ENCODE measurements at regions not wholly inside any gene's neighbourhood (a gene's known extent, or its start where the extent isn't known, plus 50 kb on each side); places are given as distances from the start of the nearest gene placed in this dataset.

DNA sequence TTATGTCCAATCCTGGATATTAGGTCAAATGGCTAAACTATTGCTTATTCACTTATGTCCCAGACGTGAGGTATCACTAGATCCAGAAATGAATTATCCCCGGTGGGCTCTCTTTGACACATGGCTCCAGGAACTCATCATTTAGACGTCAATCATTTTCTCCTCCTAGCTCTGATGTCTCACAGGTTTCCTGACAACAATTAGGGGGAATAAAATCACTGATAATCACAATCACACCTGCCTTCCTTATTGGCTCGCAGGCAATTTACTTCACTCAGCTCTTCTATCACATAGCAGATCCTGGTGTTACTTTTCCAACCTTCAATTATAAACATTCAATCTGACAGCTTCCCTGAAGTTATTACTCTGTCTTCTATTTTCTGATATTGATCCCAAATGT lies 634.0 kb upstream of the TENM4 start:
- DNase-seq (ENCODE audit: low spot score): no peak

- no peak for DNase-seq (ENCODE audit: low spot score)
These were observed 625.5 kb upstream of the TENM4 start for GRCh38 chr11:80066291-80066690.

DNA sequence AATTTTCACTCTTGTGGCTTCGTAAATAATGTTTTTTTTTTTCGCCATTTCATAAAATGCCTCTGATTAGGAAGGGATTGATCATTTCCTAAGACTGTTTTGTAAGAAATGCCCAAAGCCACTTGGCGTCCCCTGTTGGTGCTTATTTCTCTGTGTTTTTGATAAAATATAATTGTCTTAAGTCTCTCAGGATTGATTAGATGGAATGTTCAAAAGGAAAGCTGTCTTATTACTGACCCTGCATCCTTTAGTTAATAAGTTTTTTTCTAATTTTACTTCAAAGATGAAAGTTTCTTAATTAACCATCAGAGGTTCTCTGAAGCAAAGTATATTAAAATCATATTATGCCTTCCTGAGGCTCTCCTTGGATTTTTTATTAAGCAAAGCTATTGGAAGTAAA lies 624.3 kb upstream of the TENM4 start:
- DNase-seq (ENCODE audit: low spot score): no peak

DNA sequence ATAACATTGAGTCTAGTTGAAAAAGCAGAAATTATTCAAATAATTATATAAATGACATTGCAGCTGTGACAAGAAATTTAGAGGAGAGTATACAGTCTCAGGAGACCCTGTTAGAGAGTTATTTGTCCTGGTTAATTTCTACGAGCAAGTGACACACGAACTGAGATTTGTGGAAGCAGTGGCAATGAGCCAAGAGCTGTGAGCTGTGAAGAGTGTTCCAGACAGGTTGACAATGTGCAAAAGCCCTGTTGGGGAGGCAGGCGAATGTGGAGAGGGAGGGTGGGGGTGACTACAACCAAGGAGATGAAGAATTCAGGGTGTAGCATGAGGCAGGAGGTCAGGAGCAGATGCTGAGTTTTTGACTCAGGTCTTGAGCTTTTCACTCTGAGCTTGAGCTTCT lies 620.2 kb upstream of the TENM4 start:
- no peak for DNase-seq (ENCODE audit: low spot score)

DNA sequence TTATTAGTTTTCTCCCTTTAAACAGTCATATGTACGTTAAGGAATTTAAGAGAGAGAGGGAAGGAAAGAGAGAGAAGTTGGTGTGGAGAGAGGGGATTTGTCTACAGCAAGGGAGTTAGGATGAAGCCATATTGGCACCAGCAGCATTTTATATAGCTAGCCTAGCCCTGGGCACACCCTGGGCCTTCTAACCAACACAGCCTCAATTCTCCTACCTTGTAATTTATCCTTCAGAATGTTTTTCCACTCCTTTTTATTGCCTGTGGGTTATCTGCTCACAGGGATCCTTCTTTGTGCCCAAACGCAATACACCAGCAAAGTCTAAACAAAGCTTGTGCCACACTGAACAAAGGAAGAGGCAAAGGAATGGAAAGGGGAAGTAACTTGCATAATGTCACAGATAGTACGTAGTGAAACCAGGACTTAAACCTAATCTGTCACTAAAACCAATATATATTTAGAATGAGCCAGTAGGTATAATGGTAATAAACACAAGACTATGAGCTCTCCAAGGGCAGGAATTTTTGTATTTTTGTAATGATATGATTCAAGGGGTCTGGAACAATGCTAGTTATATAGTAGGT lies 613.8 kb upstream of the TENM4 start:
- no peak for DNase-seq (ENCODE audit: low spot score)

GRCh38 chr11:80048513-80048912 lies 607.7 kb upstream of the TENM4 start:
- DNase-seq (ENCODE audit: low spot score): no peak

GRCh38 chr11:80041136-80042000 lies 600.5 kb upstream of the TENM4 start:
- no peak for DNase-seq (ENCODE audit: low spot score)

DNA sequence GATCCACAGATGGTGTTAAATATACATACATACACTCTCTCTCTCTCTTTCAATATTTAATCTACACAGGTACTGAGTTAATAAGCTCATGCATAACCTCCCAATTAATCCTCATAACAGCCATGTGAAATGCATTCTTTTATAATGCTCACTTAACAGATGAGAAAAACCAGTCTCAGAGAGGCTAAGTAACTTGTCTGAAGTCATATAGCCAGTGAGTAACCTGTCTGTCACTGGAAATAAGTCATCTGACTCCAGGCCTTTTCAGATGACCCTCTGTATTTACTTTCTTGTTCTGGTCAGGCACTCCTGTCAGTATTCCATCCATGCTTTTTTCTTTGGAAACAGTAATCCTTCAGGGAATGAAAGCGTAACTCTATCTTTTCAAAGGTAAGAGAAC lies 594.0 kb upstream of the TENM4 start:
- no peak for DNase-seq (ENCODE audit: low spot score)

- no peak for DNase-seq (ENCODE audit: low spot score)
These were observed 590.3 kb upstream of the TENM4 start for GRCh38 chr11:80031014-80031600.

- DNase-seq (ENCODE audit: low spot score): no peak
These were observed 588.2 kb upstream of the TENM4 start for GRCh38 chr11:80028998-80029397.

GRCh38 chr11:80024119-80024518 lies 583.3 kb upstream of the TENM4 start:
- DNase-seq (ENCODE audit: low spot score): no peak

DNA sequence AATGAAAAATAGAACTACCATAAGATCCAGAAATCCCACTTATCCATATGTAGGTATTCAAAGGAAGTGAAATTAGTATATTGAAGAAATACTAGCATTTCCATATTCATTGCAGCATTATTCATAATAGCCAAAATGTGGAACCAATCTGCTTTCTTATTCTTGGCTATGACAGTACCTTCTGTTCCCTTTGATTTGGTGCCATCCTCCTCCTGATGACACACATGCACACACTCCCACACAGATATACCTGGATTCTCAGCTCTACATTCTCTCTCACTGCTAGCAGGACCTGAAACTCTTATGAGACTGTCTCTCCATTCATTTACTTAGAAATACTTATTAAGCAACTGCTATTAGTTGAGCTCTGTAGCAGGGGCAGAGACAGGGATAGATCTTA lies 582.6 kb upstream of the TENM4 start:
- no peak for DNase-seq (ENCODE audit: low spot score)

GRCh38 chr11:80010536-80010935 lies 569.7 kb upstream of the TENM4 start:
- no peak for DNase-seq (ENCODE audit: low spot score)

DNA sequence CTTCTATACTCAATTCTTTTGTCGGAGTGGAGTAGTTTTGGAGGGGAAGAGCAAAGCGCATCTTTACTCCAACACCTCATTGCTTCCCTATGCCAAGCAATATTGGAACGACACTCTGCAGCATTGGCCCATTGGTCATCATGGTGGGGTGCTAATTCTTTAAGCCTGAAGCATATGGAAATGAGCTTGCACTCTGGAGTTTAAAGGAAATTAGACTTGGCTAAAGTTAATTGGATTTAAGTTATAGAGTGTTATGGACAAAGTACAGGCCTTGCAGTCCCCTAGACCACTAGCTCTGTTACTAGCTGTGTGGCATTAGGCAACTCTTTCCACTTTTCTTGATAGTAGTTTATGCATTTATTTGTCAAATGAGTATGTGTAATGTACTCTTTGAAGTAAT lies 568.3 kb upstream of the TENM4 start:
- no peak for DNase-seq (ENCODE audit: low spot score)

GRCh38 chr11:80007616-80008015 lies 566.8 kb upstream of the TENM4 start:
- DNase-seq (ENCODE audit: low spot score): no peak

- no peak for DNase-seq (ENCODE audit: low spot score)
These were observed 549.3 kb upstream of the TENM4 start for GRCh38 chr11:79990141-79990540.

- no peak for DNase-seq (ENCODE audit: low spot score)
These were observed 541.4 kb upstream of the TENM4 start for GRCh38 chr11:79982185-79982584.

- DNase-seq (ENCODE audit: low spot score): no peak
These were observed 540.1 kb upstream of the TENM4 start for GRCh38 chr11:79980916-79981315.

DNA sequence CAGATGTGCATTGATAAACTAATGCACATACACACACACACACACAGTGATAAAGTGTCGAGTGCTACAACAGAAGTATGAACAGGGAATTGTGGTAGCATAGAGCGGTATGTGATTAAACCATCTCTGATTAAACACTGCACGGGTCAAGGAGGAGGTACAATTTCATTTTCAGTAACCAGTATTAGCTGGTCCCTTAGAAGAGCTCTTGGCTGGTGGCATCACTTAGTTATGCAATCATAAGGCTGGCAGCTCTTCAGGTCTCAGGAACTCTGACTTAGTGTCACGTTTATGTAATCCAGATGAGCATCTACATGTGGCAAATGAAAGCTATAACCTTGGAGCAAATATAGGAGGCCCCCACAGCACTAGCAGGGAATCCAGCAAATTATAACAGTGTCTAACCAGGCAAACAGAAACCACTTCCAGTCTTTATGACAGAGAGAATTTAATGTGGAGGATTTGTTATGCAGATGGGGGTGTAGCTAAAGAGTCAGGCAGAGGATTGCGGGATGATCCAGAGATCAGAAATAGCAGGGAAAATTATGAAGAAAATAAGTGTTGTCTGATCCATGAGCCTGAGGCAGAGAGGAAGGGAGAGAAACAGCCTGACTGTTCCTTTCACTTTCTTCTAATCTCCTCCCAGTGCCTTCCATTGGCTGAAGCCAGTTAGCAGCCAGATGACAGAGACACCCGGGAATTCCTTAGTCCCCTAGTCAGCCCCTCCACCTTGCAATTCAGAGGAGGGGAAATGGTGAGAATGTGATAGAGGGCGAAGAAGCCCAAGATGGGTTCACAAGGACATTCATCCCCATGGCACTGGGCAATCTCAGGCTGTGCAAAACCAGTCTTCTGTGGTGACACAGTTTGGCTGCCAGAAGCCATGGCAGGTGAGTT lies 533.1 kb upstream of the TENM4 start:
- DNase-seq (ENCODE audit: low spot score): no peak

DNA sequence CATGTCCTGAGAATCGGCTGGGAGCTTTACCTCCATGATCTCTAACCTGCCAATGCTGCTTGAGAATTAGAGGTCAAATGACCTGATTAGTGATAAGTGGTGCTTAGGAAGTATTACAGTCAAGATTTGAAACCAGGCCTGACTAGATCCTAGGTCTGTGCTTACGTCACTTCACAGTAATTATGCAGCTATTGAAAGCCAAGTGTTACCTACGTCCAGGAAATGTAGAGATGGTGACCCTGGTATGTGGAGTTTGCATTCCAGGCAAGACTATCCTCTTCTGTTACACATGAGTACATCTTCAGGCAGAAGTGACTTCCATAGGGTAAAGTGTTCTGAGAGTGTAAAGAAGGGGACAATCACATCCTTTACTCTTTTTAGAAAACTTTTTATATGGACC lies 530.4 kb upstream of the TENM4 start:
- no peak for DNase-seq (ENCODE audit: low spot score)

- no peak for DNase-seq (ENCODE audit: low spot score)
These were observed 525.8 kb upstream of the TENM4 start for GRCh38 chr11:79966592-79966991.

DNA sequence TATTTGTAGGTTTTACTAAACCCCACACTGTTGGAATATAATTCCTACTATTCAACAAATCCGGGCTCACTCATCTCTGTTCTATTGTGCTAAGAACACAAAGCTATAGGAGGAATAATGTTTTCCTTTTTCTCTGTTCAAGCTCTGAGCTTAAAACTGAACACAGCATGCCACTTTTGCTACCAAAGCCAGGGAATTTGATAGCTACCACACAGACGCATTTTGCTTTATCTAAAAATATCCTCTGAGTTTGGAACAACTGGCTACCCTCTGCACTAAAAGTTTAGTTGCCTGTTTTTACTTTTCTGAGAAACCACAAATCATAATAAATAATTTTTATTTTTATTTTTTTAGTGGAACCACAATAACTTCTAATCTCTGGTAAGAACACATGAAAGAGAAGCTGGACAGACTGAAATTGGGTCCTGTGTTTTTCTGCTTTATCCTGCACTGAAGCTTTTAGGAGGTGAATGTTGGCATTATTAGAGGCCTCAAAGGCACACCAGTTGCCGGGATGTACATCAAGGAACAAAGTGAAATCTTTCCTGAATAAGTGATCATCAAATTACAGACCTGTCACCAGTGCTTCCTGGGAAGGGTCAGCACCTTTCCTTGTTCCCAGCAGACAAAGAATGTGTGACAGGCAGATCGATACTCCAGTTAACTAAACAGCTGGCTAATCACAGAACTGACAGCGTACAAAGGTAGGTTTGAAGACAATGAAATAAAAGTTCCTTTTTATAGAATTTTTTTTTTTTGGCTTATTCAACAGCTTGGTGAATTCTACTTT lies 523.2 kb upstream of the TENM4 start:
- DNase-seq (ENCODE audit: low spot score): no peak

All from germinal center (tissue), 1 donor.